ENCODE measurements at regions not wholly inside any gene's neighbourhood (a gene's known extent, or its start where the extent isn't known, plus 50 kb on each side); places are given as distances from the start of the nearest gene placed in this dataset.

- Histone ChIP-seq H3K27ac (ENCODE audit: low read depth, low read length) (no peak overlapping the region), H3K4me3 (ENCODE audit: low read depth, low read length) (no peak overlapping the region), H3K27me3 (ENCODE audit: control insufficient read depth, insufficient read depth, low read length) (no peaks in the 10 kb centered on the region), H3K9me3 (ENCODE audit: control insufficient read depth, insufficient read depth, low read length) (no peaks in the 10 kb centered on the region)
- ChIA-PET CTCF (interaction anchor here (1.2 to 2.4 kb wide), 3 partner anchors 38 to 1783 kb away, joined by 3 to 13 read pairs (median 3); no protein-coding TSS in a partner anchor), POLR2A (no interaction called here)
- no peak for DNase-seq (ENCODE audit: low read depth, low spot score)
- no peak for TF ChIP-seq CTCF (IDR thresholded peaks at IDR 0.05; ENCODE audit: low read depth, low read length)
These were observed 227.1 kb upstream of the CD96 start for GRCh38 chr3:111314898-111315297.

DNA sequence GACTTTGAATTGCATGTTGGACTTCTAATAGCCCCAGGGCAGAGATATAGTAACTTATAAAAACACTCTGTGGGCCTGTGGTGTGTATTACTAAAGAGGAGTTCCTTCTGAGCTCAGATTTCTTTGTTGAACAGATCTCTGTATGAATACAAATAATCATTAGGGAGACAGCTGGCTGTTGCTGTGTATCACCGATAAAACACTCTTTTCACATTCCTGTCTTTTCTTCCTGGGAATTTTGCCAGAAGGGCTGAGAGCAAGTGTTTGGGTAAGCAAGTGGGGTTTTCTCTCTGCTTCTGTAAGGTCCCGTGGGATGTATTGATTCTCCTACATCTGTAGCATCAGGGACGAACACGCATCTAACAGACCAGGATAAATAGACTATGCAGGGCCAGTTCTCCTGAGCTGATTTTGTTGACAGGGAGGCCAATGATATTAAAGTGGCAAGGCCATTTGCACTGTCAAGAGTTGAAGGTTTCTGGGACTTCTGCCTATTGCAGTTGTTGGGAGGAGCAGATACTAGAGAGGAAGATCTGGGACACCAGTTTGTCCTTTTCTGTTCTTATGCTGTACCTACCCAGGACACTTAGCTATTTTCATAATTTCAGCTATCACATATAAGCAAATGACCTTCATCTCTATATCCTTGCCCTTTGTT is 225.9 kb upstream of the CD96 start:
- TF ChIP-seq CTCF (IDR thresholded peaks at IDR 0.05; ENCODE audit: low read depth, low read length): no peak
- no peak overlapping the region for H3K27ac ChIP-seq (ENCODE audit: low read depth, low read length)
- no peak overlapping the region for H3K4me3 ChIP-seq (ENCODE audit: low read depth, low read length)
- POLR2A ChIA-PET: no interaction called here
- CTCF ChIA-PET: interaction anchor here (1.0 to 2.4 kb wide), 5 partner anchors 18 to 1785 kb away, joined by 3 to 13 read pairs (median 3); no protein-coding TSS in a partner anchor
- H3K9me3 ChIP-seq (ENCODE audit: control insufficient read depth, insufficient read depth, low read length): no peaks in the 10 kb centered on the region
- no peaks in the 10 kb centered on the region for H3K27me3 ChIP-seq (ENCODE audit: control insufficient read depth, insufficient read depth, low read length)
- peak; percentile 89 for DNase-seq (ENCODE audit: low read depth, low spot score)

DNA sequence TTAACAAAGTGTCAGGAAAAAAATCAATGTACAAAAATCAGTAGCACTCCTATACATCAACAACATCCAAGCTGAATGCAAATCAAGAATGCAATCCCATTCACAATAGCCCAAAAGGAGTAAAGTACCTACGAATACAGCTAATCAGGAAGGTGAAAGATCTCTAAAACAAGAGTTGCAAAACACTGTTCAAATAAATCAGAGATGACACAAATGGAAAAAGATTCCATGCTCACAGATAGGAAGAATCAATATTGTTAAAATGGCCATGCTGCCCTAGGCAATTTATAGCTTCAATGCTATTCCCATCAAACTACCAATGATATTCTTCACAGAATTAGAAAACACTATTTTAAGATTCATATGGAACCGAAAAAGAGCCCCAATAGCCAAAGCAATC is 223.7 kb upstream of the CD96 start:
- CTCF ChIA-PET: interaction anchor here (0.9 kb wide), 1 partner anchor 20 kb away, joined by 3 read pairs; no protein-coding TSS in a partner anchor
- Histone ChIP-seq H3K27me3 (ENCODE audit: control insufficient read depth, insufficient read depth, low read length) (no peaks in the 10 kb centered on the region), H3K27ac (ENCODE audit: low read depth, low read length) (no peak overlapping the region), H3K9me3 (ENCODE audit: control insufficient read depth, insufficient read depth, low read length) (no peaks in the 10 kb centered on the region), H3K4me3 (ENCODE audit: low read depth, low read length) (no peak overlapping the region)
- TF ChIP-seq CTCF (IDR thresholded peaks at IDR 0.05; ENCODE audit: low read depth, low read length): no peak
- no peak for DNase-seq (ENCODE audit: low read depth, low spot score)
- POLR2A ChIA-PET: no interaction called here

DNA sequence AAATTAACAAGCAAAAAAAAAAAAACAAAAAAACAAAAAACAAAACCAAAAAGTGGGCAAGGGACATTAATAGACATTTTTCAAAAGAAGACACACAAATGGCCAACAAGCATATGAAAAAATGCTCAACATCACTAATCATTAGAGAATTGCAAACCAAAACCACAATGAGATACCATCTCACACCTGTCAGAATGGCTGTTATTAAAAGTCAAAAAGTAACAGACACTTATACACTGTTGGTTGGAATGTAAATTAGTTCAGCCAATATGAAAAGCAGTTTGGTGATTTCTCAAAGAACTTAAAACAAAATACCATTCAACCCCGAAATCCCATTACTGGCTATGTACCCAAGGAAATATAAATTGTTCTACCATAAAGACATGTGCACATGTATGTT is 222.4 kb upstream of the CD96 start:
- Histone ChIP-seq H3K4me3 (ENCODE audit: low read depth, low read length) (no peak overlapping the region), H3K27ac (ENCODE audit: low read depth, low read length) (no peak overlapping the region), H3K27me3 (ENCODE audit: control insufficient read depth, insufficient read depth, low read length) (no peaks in the 10 kb centered on the region), H3K9me3 (ENCODE audit: control insufficient read depth, insufficient read depth, low read length) (no peaks in the 10 kb centered on the region)
- no peak for DNase-seq (ENCODE audit: low read depth, low spot score)
- no peak for TF ChIP-seq CTCF (IDR thresholded peaks at IDR 0.05; ENCODE audit: low read depth, low read length)
- CTCF ChIA-PET: no interaction called here
- POLR2A ChIA-PET: no interaction called here

GRCh38 chr3:111321786-111322185 is 220.2 kb upstream of the CD96 start:
- DNase-seq (ENCODE audit: low read depth, low spot score): no peak
- no peak for TF ChIP-seq CTCF (IDR thresholded peaks at IDR 0.05; ENCODE audit: low read depth, low read length)
- ChIA-PET CTCF (no interaction called here), POLR2A (no interaction called here)
- Histone ChIP-seq H3K9me3 (ENCODE audit: control insufficient read depth, insufficient read depth, low read length) (no peaks in the 10 kb centered on the region), H3K4me3 (ENCODE audit: low read depth, low read length) (no peak overlapping the region), H3K27ac (ENCODE audit: low read depth, low read length) (no peak overlapping the region), H3K27me3 (ENCODE audit: control insufficient read depth, insufficient read depth, low read length) (no peaks in the 10 kb centered on the region)
